A673 (cell line): ENCODE measurements at regions not wholly inside any gene's neighbourhood (a gene's known extent, or its start where the extent isn't known, plus 50 kb on each side); places are given as distances from the start of the nearest gene placed in this dataset.

Source experiments
- EZH2 ChIP-seq: fragments of 200-600 bp; sonication (generic); IDR thresholded peaks from 2 replicates; pipeline ENCODE4 v1.6.1; 2017; ENCODE audit warnings: borderline replicate concordance, low read depth, mild to moderate bottlenecking, mixed read lengths, antibody characterized with exemption, low read length; ENCODE audit not compliant: poor library complexity, severe bottlenecking
- TF ChIP-seq, protein P1 (sequence below): fragments of 300-800, 200-600 bp; sonication (generic); conservative IDR thresholded peaks from 2 replicates; pipeline ENCODE4 v1.5.1; 2017; ENCODE audit warnings: low read depth, mild to moderate bottlenecking, antibody characterized with exemption, low read length, moderate library complexity, mixed read lengths

- TF ChIP-seq, protein P1, sequence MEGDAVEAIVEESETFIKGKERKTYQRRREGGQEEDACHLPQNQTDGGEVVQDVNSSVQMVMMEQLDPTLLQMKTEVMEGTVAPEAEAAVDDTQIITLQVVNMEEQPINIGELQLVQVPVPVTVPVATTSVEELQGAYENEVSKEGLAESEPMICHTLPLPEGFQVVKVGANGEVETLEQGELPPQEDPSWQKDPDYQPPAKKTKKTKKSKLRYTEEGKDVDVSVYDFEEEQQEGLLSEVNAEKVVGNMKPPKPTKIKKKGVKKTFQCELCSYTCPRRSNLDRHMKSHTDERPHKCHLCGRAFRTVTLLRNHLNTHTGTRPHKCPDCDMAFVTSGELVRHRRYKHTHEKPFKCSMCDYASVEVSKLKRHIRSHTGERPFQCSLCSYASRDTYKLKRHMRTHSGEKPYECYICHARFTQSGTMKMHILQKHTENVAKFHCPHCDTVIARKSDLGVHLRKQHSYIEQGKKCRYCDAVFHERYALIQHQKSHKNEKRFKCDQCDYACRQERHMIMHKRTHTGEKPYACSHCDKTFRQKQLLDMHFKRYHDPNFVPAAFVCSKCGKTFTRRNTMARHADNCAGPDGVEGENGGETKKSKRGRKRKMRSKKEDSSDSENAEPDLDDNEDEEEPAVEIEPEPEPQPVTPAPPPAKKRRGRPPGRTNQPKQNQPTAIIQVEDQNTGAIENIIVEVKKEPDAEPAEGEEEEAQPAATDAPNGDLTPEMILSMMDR, result no peak
- TF ChIP-seq EZH2, result no peak
Measured at GRCh38 chr12:115813256-115813655, 464.2 kb downstream of the MED13L start.
